ENCODE measurements at regions not wholly inside any gene's neighbourhood (a gene's known extent, or its start where the extent isn't known, plus 50 kb on each side); places are given as distances from the start of the nearest gene placed in this dataset.

DNA sequence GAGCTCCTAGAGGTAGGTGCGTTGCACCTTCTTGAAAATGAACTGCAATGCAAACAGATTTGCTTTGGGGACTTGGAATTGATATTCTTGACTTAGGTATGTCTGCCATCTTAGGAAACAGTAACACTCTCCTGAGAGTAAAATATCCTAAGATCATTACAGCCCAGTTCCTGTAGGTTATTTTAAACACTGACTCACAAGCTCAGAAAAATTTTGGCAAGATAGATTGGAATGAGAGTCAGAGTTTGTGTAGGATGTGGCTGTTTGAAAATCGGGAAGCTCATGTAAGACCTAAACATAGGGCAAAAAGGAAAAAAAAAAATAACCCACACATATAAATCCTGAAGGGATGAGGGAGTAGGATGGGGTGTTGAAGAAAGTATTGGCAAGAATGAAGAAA lies 377.0 kb upstream of the LRRC4C start:
- TF ChIP-seq POLR2AphosphoS5 (IDR thresholded peaks at IDR 0.05) (no peak), POLR2A (IDR thresholded peaks at IDR 0.05; ENCODE audit: low read depth) (no peak), EP300 (IDR thresholded peaks at IDR 0.05) (no peak)
- TF ChIP-seq, protein P1, sequence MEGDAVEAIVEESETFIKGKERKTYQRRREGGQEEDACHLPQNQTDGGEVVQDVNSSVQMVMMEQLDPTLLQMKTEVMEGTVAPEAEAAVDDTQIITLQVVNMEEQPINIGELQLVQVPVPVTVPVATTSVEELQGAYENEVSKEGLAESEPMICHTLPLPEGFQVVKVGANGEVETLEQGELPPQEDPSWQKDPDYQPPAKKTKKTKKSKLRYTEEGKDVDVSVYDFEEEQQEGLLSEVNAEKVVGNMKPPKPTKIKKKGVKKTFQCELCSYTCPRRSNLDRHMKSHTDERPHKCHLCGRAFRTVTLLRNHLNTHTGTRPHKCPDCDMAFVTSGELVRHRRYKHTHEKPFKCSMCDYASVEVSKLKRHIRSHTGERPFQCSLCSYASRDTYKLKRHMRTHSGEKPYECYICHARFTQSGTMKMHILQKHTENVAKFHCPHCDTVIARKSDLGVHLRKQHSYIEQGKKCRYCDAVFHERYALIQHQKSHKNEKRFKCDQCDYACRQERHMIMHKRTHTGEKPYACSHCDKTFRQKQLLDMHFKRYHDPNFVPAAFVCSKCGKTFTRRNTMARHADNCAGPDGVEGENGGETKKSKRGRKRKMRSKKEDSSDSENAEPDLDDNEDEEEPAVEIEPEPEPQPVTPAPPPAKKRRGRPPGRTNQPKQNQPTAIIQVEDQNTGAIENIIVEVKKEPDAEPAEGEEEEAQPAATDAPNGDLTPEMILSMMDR (IDR thresholded peaks at IDR 0.05): no peak

Measured in esophagus muscularis mucosa (tissue), 4 donors.